Heart left ventricle (tissue), 13 donors: ENCODE measurements at regions not wholly inside any gene's neighbourhood (a gene's known extent, or its start where the extent isn't known, plus 50 kb on each side); places are given as distances from the start of the nearest gene placed in this dataset.

Experiments used
- CTCF ChIP-seq, 12 donors: fragments of 200-600 bp; sonication (generic) in 4 of 12; IDR thresholded peaks; one replicate each; pipeline versions ENCODE4 v1.5.0 to v1.8.0; 2018 to 2022; ENCODE audit warnings: antibody characterized with exemption in 12 of 12, mild to moderate bottlenecking in 5 of 12
- POLR2A ChIP-seq, 2 donors: fragments of 450-650 bp; IDR thresholded peaks; one replicate each; pipeline ENCODE4 v1.6.1; 2017; ENCODE audit warnings: antibody characterized with exemption in 2 of 2, mild to moderate bottlenecking in 2 of 2, moderate library complexity in 2 of 2
- donor health status: ischemic (EF 13 %, LVEDD 7.1; RV severe dilation, severe dysfunction).
- donor health status: DM: no; HTN: yes; CAD: no.
- donor health status: DM: no; HTN: no; CAD: no.
- donor health status: ischemic (EF 25% LVEDD 6.9; RV normal size, moderate dysfunction).
- donor health status: ischemic (EF 25% LVEDD 5.7; RV mildly dilated, moderate dysfunction).
- donor health status: ischemic (EF 35%, LVEDD 5.7; RV mildly dilated, moderate dysfunction).
- donor health status: nonischemic (EF 11% LVEDD 7.7; RV severe dilation, severe dysfunction).
- donor health status: DM: yes; HTN: yes; CAD: no.
- donor health status: PGD.
- donor health status: ischemic (EF 29% LVEDD 5.4; RV normal size, mild dysfunction).
- donor health status: nonischemic (EF 23%, LVEDD 6.1; RV moderate dilation, normal function).

- no peak for TF ChIP-seq CTCF (IDR thresholded peaks at IDR 0.05)
- no peak for TF ChIP-seq POLR2A (IDR thresholded peaks at IDR 0.05)
Measured at GRCh38 chr4:63090641-63091040, 1318.6 kb downstream of the TECRL start.
